Right lung (tissue), 2 donors: ENCODE measurements at regions not wholly inside any gene's neighbourhood (a gene's known extent, or its start where the extent isn't known, plus 50 kb on each side); places are given as distances from the start of the nearest gene placed in this dataset.

ENCODE experiments used
- DNase-seq, 2 donors: peaks; one replicate each; pipeline ENCODE4 v3.0.0-alpha.2; 2013

DNA sequence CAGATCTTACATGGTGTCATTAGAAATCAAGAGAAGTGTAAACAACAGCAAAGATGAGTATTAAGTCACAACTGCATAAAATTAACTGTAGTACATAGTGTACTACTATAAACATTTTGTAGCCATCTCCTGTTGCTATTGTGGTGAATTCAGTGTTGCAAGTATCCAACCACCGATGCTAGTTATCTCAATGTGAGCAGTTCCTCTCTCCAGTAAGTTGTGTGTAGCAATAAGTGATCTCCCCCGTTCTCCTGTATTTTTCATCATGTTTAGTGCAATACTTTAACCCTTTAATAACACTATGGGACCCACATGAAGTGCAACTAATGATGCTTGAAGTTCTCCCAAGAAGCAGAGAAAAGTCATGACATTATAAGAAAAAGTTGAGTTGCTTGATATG, 264.7 kb upstream of the KCNH8 start:
- DNase-seq: no peak

DNA sequence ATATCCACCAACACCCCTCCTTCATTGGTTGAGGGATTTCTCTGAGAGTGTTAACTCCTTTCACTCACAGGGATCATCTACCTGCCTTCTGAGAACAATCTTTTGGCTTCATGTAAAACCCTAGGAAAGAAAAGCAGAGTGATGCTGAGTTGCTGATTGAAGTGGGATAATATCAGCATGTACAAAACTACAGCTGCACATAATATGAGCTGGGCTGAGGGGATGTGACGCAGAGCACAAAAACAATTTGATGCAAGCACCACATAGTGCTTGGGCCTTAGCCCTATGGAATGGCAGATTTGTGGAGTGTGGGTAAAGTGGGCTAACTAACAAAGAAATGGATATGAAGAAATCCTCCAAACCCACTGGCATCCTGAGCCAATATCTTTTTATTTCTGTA, 267.6 kb upstream of the KCNH8 start:
- DNase-seq: no peak

DNA sequence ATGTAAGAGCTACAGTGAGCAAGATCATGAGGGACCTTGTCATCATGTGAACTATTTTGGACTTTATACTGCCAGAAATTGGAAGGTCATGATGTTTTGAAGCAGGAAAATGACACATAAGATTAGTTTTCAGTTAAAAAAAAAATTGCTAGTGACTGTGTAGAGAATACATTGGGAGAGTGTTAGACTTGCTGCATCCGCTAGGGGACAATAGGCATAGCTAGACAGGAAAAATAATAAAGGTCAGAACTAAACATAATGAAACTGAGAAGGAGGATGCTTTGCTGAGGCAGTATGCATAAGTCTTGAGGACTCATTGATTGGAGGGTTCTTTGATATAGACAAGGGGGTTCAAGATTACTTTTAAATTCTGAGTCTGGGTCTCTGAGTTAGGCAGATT, 275.8 kb upstream of the KCNH8 start:
- no peak for DNase-seq

DNA sequence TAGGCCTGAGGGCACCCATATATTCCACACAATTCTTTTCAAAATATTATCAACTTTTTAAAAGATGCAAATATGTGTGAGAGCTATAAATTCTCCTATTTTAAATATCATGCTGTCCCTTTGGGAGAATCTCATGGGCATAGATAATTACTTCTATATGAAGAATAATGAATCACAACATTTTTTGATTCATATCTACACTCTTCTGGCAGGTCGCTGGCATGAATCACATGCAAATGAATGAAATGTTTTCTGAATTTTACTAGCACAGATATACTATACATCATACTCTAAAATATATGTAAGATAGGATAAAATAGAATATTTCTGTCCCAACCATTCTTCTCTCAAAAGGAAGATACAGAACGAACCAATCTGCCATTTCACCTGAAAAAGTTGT, 277.7 kb upstream of the KCNH8 start:
- DNase-seq: no peak

DNA sequence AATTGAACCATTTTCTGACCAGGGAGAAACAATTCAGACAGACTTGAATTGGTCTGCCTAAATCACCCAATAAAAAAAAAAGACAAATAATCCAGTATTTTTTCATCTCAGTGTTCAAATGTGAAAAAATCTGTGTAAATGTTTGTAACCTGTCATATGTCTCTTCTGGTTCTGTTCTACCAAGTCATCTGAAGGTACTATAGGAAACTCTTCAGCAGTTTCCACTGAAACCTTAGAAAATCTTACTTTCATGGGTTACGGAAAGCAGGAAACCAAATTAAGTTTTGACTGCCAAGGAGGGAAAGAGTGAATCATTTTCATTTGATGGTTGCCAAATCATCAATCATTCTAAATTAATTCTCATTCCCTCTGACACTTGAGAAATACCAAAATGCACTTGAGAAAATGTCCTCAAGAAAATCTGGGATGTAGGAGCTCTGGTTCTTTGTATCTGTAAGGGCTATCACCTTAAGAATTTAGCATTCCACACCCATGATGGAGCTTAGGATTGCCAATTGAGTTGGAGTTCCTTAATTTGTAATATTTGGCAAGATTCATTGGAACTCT, 278.2 kb upstream of the KCNH8 start:
- no peak for DNase-seq

DNA sequence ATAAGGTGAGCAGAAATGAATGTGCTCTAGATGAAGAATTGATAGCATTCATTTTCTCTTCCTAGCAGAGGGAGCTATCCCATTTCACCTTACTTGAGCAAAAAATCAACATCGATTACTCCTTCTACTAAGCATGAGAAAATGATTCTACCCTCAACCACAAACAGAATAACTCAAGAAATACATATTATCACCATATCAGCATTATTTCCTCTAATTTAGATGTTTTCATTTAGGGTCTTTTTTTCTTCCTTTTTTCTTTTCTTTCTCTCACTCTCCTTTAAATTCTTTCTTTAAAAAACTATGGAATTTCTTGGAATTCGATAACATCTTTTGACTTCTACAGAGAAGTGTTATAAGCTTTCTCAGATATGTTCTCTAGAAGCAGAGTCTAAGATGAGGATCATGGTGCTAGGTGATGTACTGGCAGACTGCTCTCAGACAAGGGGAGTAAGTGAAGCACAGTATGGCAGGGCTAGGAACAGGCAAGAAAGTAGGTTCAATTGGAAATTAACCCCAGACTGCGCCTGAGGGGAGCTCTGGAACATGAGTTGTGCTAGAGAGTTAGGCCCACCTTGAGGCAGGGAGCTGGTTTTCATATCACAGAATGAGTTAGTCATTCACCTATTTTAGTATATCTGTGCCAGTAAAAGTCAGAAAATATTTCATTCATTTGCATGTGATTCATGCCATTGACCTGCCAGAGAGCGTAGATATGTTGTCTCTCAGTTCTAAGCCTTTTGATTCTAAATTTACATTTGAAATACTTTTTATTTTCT, 279.2 kb upstream of the KCNH8 start:
- no peak for DNase-seq

DNA sequence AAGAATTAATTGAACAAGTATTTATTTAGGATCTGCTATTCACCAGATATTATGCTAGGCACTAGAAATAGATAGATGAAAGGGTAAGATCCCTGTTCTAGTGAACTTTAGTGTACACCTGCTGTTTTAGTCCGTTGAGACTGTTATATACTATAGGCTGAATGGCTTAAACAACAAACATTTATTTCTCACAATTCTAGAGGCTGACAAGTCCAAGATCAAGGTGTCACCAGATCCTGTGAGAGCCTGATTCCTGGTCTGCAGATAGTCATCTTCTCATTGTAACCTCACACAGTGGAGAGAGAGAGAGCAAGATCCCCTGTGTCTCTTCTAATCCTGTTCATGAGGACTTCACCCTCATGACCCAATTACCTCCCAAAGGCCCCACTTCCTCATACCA, 281.4 kb upstream of the KCNH8 start:
- no peak for DNase-seq

DNA sequence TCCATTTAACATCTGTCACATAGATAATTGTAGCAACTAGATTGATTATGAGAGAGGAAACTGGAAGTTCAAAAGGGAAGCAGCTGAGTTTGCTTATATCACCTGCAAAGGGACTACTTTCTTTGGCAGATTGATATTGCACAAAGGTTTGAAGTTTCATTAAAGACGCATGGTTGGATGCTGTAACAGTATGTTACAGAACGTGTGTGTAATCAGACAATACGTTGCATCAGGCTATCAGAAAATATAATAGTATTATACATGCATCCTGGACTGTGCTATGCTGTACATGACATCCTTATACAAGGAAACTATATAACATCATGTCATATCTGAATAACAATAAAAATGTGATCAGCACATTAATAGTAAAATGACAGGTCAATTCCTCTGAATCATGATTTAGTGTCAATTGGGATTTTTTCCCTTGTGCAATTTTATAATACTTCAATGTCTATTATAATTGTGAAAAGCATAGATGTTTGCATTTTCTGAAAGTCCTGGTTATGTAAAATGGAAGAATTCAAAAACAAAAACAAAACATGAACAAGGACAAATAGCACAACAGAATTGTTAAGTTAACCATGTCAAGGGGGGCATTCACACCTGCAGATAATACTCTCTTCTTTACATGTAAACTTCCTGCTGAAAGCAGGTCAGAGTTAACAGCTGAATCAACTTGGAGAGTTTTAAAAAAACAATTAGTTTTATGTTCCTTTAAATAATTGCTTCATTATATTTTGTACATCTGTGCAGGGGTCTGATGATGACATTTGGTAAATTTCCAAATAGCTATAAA, 283.2 kb upstream of the KCNH8 start:
- no peak for DNase-seq

DNA sequence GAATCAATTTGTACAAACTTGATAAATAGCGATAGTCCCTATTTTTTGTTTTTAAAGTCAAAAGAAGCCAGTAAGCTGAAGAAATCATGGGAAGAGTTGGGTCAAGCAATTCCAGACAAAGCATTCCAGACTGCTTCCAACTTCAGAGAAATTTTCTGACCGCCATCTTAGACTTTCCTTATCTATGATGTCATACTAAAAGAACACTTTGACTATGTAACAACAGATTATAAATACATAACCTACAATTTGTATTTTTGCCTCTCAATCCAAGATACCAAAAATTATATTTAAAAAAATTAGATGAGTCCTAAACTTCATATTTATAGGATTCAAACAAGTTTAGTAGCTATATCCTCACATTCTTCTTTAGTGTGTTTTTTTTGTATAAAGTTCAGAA, 286.2 kb upstream of the KCNH8 start:
- DNase-seq: no peak

DNA sequence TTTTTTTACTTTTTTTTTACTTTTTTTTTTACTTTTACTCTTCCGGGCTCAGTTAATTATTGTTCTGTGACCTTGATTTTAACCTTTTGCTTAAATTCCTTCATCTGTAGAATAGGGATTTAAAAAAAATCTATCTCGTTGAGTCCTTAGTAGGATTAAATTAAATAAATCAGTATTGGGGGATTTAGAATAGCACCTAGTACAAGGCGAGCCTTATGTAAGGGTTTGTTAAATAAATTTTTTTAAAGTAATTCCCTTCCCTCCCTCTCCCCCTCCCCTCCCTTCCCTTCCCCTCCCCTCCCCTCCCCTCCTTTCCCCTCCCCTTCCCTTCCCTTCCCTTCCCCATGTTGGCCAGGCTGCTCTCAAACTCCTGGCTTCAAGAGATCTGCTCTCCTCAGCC, 287.2 kb upstream of the KCNH8 start:
- DNase-seq: no peak

DNA sequence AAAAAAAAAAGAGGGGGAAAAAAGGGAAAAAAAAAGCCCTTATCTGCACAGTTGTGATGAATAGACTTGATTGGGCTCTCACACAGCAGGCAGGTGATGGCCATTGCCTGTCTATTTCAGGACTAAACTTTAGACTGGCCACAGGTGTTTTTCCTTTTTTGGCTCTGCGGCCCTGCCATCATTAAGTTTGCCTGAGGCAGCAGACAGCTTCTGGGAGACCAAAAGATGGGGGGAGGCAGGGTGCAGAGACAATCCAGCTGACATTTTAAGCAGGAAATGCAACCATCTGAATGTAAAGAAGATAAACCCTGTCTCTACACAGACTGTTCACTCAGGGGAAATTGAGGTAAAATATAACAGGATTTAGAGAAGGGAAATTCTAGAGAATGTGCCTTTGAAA, 295.0 kb upstream of the KCNH8 start:
- DNase-seq: no peak

DNA sequence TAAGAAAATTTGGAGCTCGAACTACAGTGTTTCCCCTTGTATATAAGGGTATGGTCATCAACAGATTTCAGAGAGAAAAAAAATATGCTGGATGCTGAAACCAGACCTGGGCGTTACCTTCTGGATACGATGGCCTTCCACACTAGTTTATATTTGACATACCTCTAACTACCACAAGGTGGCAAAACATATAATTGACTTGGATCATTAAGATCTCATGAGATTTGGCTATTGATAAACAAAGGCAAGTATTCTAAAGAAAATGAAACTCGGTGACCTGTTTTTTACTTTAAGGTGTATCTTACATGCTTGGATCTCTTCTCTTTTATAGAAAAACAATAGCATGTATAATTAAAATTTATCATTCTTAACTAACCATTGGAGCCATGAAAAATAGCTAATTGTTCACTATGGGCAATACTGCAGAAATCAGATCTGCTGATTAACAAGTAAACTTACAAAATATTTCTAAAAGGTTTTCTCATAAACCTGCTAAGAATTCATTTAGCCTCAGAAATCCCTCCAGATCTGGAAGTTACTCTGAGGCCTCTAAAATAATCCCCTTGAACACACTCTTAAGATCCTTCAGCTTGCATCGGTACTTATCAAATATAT, 300.6 kb upstream of the KCNH8 start:
- no peak for DNase-seq

DNA sequence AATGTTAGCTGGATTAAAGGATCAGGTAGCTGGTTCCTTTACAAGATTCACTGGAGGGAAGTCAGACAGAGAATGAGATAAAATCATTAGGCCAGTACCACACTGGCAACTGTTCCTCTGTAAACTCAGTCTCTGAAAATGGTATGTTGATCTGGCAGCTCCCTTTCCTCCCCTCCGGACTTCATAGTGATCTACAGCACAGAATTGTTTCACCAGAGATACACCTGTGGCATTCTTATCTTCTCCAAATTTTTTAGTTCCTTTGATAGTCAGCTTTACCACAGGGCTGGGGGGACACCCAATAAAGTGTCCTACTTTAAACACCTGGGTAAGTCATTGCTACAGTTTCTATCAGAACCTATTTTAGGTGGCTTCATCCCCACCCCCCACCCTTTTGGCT, 304.3 kb upstream of the KCNH8 start:
- no peak for DNase-seq

DNA sequence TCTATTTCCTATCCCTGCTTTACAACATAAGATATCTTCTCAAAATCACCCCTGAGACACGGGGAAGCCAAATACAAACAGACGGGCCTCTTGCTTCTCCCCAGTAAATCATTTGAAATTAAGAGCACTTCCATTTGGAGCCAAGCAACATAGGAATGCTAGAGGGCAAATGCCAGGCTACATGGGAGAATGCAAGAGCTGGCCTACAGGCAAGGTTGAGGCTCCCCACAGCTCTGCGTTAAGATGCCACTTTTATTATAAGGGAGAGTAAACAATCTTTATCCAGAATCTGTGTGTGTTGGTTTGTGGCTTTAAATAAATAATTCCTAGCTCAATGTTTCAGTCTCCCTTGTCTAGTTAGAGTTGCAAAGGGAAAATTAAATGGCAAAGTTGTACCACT, 305.1 kb upstream of the KCNH8 start:
- DNase-seq: no peak

DNA sequence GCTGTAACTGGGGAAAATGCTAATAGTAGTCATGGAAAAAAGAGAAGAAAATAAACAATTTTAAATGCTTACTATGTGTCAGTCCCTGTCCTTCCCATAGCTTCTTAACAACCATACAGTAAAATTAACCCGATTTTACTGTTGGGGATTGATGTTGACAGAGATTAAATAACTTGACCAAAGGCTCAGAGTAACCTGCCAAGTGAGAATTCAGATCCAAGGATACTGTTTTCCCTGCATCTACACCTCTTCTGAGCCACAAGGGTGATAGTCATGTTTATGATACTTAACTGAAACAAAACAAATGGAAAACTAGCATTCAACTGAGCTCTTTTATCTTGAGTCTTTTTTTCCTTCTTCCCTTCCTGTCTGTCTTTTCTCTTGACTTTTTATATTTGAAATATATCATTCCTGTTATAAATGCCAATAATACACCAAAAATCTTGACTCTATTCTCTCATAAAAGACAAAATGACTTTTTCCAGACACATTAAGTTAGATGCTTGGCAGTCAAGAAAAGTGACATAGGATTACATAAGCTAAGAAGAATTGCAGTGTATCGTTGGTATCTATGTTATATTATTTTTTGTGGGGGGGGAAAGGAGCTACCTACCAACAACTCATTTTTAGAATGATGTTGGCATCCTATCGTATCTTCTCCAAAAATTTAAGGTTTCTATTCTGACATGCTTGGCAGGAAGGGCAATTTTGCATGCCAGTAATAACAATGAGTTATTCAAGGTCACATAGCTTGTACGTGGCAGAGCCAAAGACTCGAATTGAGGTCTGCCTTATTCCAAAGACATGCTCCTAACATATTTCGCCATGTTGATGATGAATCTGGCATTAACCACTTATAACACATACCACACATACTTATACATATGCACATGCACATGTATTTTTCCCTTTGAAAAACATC, 306.6 kb upstream of the KCNH8 start:
- DNase-seq: no peak

DNA sequence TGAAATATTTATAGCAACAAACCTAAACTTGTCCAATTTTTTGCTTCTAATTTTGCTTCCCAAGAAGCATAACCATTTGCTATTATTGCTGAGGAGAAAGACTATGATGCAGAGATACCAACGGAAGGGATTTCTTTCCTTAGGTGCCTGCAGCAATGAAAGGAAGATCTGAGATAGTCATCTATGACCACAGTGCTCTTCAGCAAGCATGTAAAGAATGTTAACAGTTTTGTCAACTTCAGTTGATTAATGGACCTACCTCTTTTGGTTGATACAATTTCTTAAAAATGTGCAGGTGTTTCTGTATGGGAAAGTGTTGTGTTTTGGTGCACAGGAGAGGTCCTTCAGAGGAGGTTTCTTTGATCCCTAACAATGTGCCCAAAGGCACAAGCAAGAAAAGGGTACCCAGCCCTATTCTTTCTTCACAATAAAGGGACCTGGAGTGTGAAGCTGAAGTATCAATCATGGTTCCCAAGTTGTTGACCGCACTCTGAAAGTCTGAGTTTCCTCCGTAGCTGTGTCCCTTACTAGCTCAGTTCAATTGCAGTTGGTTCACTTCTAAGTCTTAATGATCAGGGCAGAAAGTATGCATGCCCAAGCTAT, 307.7 kb upstream of the KCNH8 start:
- DNase-seq: no peak

DNA sequence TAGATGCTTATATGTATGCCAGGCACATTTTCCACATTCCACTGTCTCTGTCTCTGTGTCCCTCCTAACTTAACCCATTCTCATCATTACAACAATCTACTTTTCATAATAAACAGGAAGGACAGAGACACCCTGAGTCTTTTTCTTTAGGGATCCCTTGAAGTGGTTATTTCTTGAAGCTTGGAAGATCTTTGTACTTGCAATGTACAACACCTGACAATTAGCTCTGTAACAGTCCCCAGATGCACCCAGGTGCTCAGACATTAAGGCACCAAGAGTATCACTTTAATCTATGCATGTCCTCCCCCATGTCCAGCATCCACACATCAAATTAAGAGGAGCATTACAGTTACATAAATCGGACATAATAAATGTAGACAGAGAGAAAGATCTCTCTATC, 309.6 kb upstream of the KCNH8 start:
- DNase-seq: no peak

DNA sequence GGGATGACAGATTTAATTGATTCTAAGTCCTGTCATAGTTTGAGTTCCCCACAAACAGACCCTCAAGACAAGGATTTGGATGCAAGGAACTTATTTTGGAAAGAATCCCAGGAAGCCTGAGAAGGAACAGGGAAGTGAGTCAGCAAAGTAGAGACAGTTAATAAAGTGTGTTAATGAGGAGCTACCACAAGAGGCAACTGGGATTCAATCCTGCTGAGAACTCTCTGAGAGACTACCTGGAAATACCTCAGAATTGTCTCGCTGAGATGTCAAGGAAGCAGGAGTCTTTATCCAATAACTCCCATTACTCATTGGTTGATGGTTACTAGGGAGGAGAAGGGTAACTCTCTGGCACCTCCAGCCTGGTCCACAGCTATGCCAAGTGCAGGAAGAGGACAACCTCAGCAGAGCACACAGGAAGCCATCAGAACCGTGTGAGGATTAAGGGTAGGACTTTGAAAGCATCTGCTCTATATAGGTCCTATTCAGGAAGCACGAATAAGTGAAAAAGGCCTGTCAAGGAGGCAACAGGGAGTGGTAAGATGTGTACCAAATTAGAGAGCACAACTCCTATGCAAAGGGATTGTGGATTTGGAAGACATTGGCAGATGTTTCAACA, 311.1 kb upstream of the KCNH8 start:
- no peak for DNase-seq

DNA sequence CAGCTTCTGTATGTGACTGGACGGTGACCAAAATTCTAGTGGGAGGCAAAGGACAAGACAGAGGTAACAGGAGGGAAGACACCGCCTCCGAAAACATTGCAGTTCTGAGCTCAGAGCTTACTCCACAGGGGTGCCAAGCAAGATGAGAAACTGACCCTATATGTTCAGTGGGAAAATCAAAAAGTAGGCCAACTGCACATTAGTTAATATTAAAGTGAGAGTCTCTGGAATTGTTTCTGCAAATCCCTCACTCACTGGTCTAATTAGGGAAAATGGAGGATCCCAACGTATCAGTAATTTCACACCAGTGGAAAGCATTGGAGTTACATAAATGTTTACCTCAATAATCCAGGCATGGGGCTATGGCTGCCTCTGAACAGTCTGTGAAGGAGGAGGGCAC, 313.3 kb upstream of the KCNH8 start:
- DNase-seq: no peak

DNA sequence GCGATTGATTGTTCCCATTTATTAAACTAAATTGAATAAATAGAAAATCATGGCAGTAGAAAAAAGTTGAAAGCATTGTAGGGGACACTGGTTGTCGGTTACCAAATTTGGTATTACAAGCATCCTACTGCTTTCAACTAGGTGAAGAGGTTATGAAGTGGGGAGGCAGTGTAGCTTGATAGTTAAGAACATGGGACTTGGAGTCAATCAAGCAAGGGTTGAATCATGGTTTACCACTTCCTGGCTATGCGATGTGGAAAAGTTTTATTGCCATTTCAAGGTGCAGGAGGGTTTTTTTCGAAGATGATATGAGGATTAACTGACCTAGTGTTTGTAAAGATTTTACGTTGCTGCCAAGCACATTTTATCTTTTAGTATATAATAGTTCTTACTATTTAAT, 318.2 kb upstream of the KCNH8 start:
- DNase-seq: no peak

DNA sequence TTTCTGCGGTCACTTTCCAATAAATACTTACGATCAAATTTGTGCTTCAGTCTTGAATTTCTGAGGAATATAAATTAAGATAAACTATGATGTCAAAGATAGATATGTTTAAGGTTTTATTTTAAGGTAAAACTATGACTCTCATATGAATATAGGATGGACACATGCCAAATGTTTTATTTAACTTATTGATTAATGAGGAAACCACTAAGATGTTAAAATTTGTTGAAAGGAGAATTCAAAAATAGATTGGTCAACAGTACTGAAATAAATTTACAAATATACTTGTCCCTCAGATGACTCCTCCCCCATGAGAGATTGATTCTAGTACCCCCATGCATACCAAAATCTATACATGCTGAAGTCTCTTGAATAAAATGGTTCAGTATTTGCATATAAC, 319.7 kb upstream of the KCNH8 start:
- DNase-seq: no peak
